ACHN (cell line): ENCODE measurements at regions not wholly inside any gene's neighbourhood (a gene's known extent, or its start where the extent isn't known, plus 50 kb on each side); places are given as distances from the start of the nearest gene placed in this dataset.

Source experiments
- DNase-seq: peaks from one replicate; pipeline ENCODE4 v3.0.0-alpha.2; 2015
- in situ Hi-C: cut with HindIII; loops from 2 replicates; pipeline ENCODE4 v1.10.0; 2017; ENCODE audit warnings: low sequenced_read_pairs, low pct_ligation_motif_present, low pct_unique_long_range_greater_than_20kb

DNA sequence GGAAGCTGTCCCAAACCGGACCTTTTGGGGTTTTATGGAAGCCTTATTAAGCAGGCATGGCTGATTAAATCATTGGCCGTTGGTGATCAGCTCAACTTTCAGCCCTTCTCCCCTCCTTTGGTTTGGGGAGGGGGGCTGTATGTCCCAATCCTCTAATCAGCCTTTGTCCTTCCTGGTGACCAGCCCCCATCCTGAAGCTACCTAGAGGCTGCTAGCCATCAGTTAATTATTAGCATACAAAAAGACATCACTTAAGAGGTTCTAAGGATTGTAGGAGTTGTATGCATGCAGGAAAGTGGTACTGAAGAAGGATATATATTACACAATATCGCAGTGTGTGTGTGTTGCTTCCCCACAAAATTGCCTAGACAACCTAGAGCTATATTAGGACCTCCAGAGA lies 553.3 kb upstream of the FZD8 start:
- in situ Hi-C loops: no loop called here
- no peak for DNase-seq

- in situ Hi-C loops: no loop called here
- DNase-seq: no peak
These were observed 552.2 kb upstream of the FZD8 start for GRCh38 chr10:36194276-36194675.

DNA sequence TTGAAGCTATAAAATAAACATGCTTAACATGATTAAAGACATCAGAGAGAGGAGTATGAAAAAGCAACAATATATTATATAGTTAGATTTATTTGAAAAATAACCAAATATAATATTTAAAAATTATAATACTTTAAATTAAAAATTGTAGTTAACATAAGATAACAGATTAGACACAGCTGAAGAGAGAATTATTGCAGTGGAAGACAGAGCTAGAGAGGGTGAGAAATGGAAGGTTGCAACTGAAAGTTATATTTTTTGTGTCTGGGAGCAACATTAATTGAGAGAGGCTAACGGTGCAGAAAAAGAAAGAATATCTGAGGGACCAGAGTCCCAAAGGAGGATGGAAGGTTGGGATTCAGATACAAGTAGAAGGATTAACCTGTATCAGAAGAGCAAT lies 548.9 kb upstream of the FZD8 start:
- DNase-seq: no peak
- in situ Hi-C loops: no loop called here

- no peak for DNase-seq
- in situ Hi-C loops: no loop called here
These were observed 546.4 kb upstream of the FZD8 start for GRCh38 chr10:36188461-36188860.

DNA sequence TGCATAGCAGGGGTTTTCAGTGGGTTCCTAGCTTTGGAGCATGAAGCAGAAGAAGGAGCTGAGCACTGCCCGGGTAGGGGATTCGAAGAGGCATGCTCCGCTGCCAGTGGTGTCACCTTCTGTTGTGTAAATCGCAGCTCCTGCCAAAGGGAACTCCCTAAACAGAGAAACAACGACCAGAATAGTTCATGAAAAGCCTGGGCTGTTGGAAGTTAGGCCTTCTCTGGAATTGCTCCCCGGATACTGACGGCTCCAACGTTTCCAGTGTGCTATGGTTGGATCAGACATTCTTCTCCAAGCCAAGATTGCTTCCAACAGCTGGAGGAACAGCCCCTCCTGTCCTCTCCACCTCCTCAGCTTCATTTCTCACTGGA lies 546.0 kb upstream of the FZD8 start:
- no peak for DNase-seq
- in situ Hi-C loops: no loop called here

- in situ Hi-C loops: no loop called here
- DNase-seq: no peak
These were observed 545.4 kb upstream of the FZD8 start for GRCh38 chr10:36187380-36188079.

GRCh38 chr10:36185097-36185496 lies 543.0 kb upstream of the FZD8 start:
- in situ Hi-C loops: no loop called here
- no peak for DNase-seq

- no peak for DNase-seq
- in situ Hi-C loops: no loop called here
These were observed 541.6 kb upstream of the FZD8 start for GRCh38 chr10:36183726-36184125.

GRCh38 chr10:36183056-36183455 lies 541.0 kb upstream of the FZD8 start:
- in situ Hi-C loops: no loop called here
- DNase-seq: no peak

DNA sequence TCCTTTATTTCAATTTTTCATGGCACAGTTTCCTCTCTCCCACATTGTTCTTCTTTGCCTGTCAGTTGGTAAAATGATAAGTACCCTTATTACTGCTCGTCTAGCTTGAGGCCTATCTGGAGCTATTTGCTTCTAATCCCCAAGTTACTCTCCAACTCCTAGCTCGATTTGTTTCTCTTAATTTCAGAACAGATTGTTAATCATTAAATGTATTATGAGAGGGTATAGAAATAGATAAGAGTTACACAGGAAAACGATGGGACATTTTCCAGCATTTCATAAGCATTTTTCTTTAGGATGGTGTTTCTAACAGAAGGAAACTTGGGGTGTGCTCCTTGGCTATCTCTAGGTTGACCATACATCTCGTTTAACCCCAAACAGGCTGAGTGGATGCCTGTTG lies 540.5 kb upstream of the FZD8 start:
- no peak for DNase-seq
- in situ Hi-C loops: no loop called here

DNA sequence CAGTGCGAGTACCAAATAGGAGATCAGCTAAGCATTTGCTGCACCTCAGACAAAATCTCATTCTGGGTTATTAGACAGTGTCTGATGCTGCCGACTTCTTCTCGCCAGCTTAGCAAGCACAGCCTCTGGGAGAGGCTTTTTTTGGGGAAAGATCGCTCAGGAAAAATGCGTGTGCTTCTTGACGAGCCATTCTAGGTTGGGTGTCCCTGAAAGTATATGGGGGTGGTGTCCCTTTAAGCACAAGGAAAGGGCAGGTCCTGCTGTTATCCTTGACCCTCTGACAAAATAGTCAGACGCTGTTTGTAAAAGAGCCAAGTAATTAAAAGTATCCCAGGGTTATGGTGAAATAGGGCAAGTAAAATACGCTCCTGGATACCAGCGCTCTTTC lies 540.1 kb upstream of the FZD8 start:
- no peak for DNase-seq
- in situ Hi-C loops: no loop called here

DNA sequence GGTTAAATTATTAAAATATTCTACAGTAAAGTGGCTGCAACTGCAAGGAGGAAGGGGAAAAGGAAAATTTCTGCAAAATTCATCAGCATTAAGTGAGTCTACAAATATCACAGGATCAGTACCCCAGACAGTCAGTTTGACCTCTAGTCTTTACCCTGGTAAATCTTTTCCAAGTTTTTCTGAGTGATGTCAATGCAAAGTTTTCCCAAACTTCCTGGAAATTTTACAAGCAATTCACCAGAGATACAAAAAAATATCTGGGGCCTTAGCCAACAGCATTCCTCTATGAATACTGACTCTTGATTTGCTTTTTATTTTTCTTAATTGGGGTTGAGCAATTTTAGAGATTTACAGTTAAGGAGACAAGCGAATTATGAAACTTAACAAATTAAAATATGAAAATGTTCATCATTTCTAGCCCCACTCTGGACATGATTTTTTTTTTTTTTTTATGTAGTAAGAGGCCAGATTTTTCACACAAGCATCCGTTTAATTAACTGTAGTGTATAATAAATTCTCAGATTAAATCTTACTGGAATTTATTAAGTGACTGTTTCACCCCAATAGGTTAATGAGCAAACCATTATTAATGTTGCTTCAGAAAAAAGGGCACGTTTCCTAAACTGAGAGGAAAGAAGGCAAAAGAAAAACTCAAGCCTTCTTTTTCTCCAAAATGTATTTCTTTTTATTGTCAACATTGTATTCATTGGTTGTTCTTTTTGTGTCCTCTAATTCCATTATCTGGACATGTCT lies 539.5 kb upstream of the FZD8 start:
- in situ Hi-C loops: no loop called here
- DNase-seq: no peak

- DNase-seq: no peak
- in situ Hi-C loops: no loop called here
These were observed 536.5 kb upstream of the FZD8 start for GRCh38 chr10:36178616-36179015.

DNA sequence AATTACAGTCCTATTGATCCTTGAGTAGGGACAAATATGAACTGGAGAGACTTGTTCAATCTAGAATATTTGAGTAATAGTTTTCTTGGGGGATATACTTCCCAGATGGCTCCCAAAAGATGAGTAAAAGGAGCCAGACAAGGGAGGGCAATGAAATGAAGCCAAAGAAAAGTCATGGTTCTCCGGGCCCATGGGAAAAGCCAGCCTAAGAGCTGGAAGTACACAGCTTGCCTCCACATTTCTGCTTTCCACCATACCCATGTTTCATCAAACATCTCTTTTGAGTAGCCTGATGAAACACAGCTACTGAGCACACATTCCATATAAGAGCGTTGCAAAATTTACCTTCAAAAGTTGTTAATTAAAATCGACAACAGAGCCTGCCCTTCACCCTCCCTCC lies 535.0 kb upstream of the FZD8 start:
- in situ Hi-C loops: no loop called here

GRCh38 chr10:36175954-36176353 lies 533.9 kb upstream of the FZD8 start:
- no peak for DNase-seq
- in situ Hi-C loops: no loop called here

More for the DNA sequence above, 535.0 kb upstream of the FZD8 start:
- no peak for DNase-seq

DNA sequence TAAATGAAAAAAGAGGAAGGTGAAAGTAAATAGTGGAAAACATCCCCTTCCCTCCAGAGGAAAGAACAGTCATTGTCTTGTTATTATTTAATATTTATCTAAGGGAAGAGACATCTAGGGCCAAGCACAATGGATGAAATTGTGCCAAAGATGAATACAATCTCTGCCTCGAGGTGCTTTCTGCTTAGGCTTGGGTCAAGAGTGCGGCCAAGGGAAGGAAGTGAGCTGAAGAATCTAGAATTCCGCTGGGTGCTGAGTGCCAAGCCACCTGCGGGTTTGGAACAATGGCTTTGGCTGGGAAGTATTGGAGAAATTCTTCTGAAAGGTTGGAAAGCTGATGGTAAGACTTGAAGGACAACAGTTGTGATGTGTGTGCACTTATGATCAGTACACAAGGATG lies 531.3 kb upstream of the FZD8 start:
- no peak for DNase-seq
- in situ Hi-C loops: no loop called here

- in situ Hi-C loops: no loop called here
- peak; percentile 37 for DNase-seq
These were observed 530.2 kb upstream of the FZD8 start for GRCh38 chr10:36171953-36172940.

- in situ Hi-C loops: no loop called here
- DNase-seq: peak; percentile 1
These were observed 529.5 kb upstream of the FZD8 start for GRCh38 chr10:36171556-36171952.

DNA sequence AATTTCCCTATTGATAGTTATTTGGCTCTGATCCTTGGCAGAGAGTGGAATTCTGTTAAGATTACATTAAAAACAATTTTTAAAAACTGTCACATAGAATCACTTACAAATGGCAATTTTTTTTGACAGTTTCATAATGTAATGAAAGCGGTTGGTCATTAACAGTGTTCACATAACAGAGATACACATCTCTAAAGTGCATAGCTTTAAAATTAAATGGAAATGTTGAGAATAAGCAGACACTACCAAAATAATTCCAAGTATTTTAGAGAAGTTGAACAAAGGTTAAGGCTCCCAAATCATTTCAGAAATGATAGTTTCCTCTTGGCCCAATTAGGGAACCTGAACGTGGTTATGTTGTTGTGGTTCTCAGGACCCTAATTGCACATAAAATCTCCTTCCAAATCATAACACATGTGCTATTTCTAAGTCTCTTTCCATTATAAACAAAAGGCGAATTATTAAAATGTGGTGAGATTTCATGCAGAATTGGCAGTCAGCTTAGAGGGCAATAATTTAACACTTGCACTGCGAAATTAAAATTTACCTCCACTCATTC lies 528.9 kb upstream of the FZD8 start:
- in situ Hi-C loops: no loop called here
- no peak for DNase-seq
